ENCODE measurements at regions not wholly inside any gene's neighbourhood (a gene's known extent, or its start where the extent isn't known, plus 50 kb on each side); places are given as distances from the start of the nearest gene placed in this dataset.

GRCh38 chr9:14520341-14520740 is 172.9 kb downstream of the ZDHHC21 start:
- ATAC-seq (ENCODE audit: low FRiP score) (no peak), DNase-seq (ENCODE audit: low spot score) (no peak)
- no peak for TF ChIP-seq CTCF (IDR thresholded peaks at IDR 0.05)

GRCh38 chr9:14517154-14517906 is 175.9 kb downstream of the ZDHHC21 start:
- no peak for TF ChIP-seq CTCF (IDR thresholded peaks at IDR 0.05)
- DNase-seq (ENCODE audit: low spot score), result no peak
- ATAC-seq (ENCODE audit: low FRiP score), result no peak

GRCh38 chr9:14516656-14517055 is 176.6 kb downstream of the ZDHHC21 start:
- TF ChIP-seq CTCF (IDR thresholded peaks at IDR 0.05), result no peak
- no peak for DNase-seq (ENCODE audit: low spot score)
- ATAC-seq (ENCODE audit: low FRiP score), result no peak

GRCh38 chr9:14515571-14516198 is 177.5 kb downstream of the ZDHHC21 start:
- ATAC-seq (ENCODE audit: low FRiP score), result no peak
- TF ChIP-seq CTCF (IDR thresholded peaks at IDR 0.05), result no peak
- DNase-seq (ENCODE audit: low spot score), result no peak

- no peak for DNase-seq (ENCODE audit: low spot score)
- no peak for ATAC-seq (ENCODE audit: low FRiP score)
- no peak for TF ChIP-seq CTCF (IDR thresholded peaks at IDR 0.05)
Measured at GRCh38 chr9:14515049-14515448, 178.2 kb downstream of the ZDHHC21 start.

GRCh38 chr9:14512942-14513341 is 180.3 kb downstream of the ZDHHC21 start:
- DNase-seq (ENCODE audit: low spot score), result no peak
- no peak for ATAC-seq (ENCODE audit: low FRiP score)
- TF ChIP-seq CTCF (IDR thresholded peaks at IDR 0.05), result no peak

GRCh38 chr9:14511452-14511851 is 181.8 kb downstream of the ZDHHC21 start:
- DNase-seq (ENCODE audit: low spot score), result no peak
- no peak for TF ChIP-seq CTCF (IDR thresholded peaks at IDR 0.05)
- no peak for ATAC-seq (ENCODE audit: low FRiP score)
